HG03558 (cell line): ENCODE measurements at regions not wholly inside any gene's neighbourhood (a gene's known extent, or its start where the extent isn't known, plus 50 kb on each side); places are given as distances from the start of the nearest gene placed in this dataset.
A peak's percentile ranks its signal among the peaks of the same experiment; 100 is the strongest.

Experiments used
- ATAC-seq: cut with Tn5 transposase; IDR thresholded peaks from one replicate; pipeline ENCODE4 v1.9.1; 2021; ENCODE audit warnings: moderate number of reproducible peaks; ENCODE audit not compliant: unreplicated experiment; ENCODE audit errors: extremely low read depth

DNA sequence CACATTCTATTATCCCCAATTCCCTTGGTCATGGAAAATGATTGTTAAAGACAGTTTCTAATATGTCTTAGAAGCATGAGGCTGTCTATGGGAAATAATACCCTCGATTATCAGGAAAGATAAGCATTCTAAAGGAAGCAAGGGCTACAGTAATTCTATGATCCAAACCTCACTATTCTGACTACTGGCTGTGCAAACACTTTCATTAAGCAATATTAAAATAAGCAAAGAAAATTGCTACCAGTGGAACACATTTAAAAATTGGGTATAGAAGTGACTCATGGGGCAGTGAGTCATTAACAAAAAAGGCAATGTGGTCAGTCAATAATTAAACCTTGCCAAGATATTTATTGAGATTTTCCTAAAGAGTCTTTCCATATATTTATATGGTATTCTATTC, 1415.2 kb upstream of the TENM4 start:
- ATAC-seq, result no peak

DNA sequence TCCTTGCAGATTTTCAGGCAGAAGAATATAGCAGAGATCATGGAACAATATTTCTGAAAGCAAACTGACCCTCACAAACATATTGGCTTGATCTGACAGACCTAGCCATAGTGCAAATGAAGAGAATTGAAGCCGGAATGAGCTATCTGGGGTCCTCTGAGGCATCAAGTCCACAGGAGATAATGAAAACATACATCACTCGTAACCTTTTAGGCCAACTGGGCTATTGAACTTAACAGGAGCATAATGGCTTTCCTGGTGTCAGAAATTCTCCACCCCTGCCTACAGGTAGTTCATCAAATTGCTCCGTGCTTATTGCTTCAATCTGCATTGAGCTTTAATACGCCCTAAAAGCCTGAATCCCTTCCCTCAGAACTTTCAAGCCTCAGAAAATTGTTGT, 1414.6 kb upstream of the TENM4 start:
- no peak for ATAC-seq

DNA sequence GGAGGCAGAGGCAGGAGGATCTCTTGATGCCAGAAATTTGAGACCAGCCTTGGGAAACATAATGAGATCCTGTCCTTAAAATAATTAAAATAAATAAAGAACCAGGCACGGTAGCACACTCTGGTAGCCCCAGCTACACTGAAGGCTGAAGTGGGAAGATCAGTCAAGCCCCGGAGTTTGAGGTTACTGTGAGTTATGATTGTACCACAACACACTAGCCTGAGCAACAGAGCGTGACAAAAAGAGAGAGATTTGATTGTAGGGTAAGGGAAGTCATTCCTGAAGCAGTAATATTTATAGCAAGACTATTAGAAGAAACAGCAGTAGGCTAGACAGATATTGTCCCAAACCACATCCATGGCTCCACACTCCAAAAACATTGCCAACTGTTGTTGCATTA, 1408.4 kb upstream of the TENM4 start:
- peak; percentile 40 for ATAC-seq

DNA sequence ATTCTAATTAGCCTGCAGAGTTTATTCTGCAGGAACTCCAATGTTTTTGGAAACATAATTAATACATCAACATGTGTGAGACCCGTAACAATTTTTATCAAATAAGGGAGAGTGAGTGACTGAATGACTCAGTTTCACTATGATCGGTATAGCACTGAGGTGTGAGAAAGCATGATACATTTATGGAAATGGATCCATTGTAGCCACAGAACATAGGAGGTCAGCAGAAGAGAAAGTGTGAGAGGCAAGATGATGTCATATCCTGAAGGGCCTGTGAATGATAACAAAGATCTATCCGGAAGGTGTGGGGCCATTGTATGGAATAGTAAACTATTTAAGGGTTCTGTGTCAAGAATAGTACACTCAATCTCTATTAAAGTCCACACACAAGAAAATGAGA, 1406.1 kb upstream of the TENM4 start:
- peak; percentile 91 for ATAC-seq

DNA sequence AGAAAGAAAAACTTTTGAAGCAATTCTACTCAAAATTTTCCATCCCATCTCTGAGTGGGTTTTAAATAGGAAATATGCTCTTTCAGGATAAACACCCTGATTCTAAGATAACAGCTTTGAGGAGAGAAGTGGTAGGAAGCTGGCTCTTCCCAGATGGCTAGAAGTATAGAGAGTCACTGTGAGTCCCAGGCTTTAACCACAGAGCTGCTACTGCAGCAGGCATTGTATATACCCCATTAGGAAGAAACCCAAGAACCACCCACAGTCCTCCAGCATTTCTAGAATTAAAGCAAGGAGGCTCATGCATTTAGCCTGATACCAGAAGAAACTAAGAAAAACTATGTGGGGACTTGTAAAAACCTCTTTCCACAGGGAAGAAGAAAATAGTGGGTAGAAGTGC, 1405.6 kb upstream of the TENM4 start:
- ATAC-seq, result no peak

DNA sequence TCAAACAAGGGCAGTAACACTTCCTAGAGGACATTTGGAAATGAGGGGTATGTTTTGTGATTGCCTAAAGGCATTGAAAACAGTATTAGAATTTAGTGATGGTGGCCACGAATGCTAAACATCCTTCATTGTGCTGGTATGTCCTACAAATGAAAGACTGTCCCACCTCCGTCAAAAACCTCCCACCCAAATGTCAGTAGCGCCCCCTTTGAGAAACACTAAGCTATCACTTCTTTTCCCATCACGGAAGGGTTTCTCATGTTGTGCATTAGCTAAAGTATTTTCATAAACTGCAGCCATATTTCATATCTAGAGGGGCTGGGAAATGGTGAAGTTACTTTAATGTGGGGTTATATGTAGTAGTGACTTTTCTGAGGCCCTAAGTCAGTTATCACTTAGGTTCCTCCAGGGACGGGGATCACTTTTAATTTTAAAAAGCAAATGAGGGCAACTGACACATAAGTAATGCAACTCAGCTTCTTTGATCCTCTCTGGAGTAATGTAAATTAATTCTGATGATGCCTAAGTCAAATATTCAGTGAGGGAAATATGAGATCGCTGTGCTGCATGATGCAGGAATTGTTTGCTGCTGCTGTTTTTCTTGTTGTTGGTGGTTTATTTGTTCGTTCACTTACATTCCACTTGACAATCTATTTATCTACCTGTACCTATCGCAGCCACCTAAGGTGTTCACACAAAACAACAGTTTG, 1403.4 kb upstream of the TENM4 start:
- ATAC-seq, result no peak

DNA sequence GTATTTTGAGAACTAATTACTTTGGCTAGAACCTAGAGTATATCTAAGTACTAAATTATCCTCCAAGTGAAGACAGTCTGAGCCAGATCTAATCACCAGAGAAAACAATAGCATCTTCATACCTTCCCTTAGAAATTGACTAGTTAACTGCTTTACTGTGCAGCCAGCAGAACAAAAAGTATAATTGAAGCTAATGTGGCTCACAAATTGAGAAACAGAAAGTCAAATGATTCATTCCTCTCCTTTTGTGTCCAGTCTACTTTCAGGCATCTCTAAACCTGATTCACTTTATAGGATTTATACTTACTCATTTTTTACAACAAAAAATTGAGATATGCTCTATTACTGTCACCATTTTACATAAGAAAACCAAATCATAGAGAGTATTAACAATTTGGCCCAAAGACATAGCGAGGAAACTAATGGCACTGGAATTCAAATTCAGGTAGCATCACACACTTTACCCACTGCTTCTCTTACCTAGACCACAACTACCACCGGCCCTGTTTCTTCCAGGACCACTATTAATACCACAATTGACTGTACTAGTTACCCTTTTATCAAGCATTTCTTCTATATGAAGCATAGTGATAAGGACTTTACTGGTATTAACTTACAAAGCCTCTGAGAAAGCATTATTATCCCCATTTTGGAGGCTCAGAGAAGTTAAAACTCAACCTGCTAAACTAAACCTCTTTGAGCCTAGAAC, 1402.6 kb upstream of the TENM4 start:
- no peak for ATAC-seq

DNA sequence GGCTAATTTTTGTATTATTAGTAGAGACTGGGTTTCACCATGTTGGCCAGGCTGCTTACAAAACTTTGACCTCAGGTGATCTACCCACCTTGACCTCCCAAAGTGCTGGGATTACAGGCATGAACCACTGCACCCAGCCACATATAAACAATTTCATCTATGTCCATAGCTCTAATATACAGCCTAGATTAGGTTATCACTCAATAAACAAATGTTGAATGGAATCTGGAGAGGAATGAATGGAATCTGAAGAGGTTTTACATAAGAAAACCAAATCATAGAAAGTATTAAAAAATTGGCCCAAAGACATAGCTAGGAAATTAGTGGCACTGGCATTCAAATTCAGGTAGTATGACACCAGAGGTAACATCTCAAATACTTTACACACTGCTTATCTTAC, 1401.4 kb upstream of the TENM4 start:
- no peak for ATAC-seq

DNA sequence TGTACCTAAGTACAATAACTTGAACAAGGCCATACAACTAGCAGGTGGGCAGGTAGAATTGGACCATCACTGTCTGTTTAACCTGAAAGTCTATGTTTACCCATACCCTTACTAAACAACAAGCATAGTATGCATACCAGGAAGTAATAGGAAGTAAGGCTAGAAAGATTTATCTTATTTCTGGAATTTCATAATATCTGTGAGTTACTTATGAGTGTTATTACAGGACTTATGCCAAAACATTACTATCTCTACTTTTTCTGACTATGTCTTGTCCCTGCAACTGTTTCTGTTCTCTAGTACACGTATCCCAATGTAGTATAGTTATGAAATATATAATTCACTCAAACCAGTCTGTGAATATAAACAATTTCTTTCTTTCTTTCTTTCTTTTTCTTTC, 1400.8 kb upstream of the TENM4 start:
- no peak for ATAC-seq

DNA sequence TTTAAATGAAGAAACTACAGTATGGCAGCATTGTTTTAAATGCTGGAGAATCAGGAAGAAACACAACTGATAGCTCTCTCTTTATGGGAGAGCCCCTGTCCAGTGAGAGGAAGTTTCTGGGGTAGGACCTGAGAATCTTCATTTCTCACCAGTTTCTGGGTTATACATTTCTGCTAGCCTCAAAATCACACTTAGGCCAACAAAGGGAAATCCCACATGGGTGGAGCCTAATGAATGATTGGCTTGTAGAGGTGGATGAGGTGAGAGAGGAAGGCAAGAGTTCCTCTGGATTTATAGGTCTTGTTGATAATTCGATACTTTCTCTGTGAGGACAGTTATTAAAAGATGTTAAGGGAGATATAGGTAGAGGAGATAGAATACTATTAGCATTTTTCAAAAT, 1397.3 kb upstream of the TENM4 start:
- peak; percentile 61 for ATAC-seq

DNA sequence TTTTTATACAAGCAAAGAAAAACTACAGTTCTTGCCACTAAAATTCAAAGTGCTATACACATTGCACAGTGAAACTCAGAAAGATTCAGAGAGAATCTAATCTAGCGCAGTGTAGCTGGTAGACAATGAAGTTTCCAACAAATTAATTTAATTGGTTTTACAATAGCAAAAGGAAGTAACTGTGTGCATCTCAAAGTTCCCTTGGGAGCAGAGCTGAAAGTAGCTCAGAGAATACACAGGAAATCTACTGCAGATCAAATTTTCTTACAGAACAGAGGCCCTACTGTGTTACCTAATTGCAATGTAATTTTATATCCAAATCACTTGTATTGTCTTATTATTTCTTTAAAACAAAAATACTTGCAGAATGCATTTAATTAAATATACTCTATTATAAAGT, 1396.2 kb upstream of the TENM4 start:
- ATAC-seq, result no peak

DNA sequence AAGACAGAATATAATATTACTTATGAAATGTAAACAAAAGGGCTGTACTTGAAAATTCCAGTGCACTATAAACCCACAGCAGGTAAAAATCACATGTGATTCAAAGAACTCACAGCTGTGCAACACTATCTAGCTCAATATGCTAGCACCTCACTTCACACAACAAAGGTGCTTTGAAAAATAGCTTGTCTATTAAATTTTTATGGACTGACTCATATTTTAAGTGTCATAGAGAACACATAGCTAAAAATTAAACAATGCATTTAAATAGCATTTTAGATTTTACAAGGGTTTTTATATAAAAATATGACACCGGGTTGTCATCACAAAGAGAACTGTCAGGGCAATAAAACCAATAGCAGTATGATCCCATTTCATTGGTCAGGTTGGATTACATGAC, 1390.5 kb upstream of the TENM4 start:
- ATAC-seq, result no peak

DNA sequence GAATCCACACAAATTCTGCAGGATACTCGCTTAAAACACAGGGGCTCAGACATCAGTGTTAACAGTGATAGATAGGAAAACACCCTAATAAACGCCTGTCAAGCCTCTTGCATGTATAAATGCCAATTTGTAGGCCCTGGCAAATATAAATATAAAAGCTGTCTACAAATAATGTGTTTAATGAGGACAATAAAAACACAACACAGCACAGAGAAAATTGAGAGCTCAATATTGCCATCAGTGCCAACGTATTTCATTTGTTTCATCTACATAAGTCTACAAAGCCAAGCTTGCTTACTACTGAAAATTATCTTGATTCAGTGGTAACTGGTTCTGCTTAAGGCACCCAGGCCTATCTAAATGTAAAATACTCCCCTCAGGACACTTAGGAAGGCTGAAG, 1387.0 kb upstream of the TENM4 start:
- no peak for ATAC-seq

DNA sequence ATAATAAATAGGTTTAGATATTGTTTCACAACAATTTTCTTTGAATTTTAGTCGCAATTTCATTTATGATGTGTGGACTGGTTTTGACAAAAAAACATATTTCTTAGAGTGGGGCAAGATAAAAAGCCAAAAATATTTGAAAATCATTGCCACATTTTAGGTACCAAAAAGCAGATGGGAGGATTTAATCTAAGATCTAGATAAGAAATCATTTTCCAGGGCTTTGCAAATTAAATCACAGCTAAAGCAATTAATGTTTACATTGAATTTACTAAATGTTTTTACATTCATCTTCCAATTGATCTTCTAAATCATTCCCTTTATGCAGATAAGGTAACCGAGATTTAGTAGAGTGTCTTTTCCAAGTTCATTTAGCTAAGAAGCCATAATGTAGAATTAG, 1386.0 kb upstream of the TENM4 start:
- ATAC-seq, result no peak

DNA sequence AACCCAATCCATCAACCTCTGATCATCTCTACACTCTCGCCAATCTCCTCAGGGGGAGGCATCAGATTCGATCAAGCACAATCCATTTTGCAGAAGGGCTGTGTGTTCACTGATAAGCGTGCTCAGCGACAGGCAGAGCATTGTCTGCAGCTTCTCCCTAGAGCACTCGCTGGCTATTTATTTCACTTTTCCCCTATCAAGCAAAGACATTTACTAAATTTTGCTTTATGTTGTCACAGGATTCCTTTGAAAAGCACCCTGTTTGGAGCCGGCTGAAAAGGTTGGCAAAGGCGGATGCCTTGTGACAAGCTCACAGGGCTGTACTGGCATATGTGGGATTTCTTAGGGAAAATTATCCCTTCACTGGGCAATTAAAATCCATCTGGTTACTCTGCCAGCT, 1381.5 kb upstream of the TENM4 start:
- no peak for ATAC-seq

DNA sequence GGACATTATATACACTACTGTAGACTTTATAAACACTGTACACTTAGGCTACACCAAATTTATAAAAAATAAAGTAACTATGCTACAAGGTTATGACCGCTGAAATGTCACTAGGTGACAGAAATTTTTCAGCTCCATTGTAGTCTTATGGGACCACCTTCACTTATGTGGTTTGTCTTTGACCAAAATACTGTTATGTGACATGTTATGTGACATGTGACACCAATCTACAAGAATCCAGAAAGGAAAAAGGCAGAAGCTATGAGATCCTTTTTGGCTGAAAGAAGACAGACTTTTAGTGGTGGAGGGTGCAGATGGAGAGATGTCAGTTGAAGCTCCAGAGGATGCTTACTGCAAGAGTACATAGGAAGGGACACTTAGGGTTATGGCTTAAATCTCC, 1378.4 kb upstream of the TENM4 start:
- ATAC-seq, result no peak

DNA sequence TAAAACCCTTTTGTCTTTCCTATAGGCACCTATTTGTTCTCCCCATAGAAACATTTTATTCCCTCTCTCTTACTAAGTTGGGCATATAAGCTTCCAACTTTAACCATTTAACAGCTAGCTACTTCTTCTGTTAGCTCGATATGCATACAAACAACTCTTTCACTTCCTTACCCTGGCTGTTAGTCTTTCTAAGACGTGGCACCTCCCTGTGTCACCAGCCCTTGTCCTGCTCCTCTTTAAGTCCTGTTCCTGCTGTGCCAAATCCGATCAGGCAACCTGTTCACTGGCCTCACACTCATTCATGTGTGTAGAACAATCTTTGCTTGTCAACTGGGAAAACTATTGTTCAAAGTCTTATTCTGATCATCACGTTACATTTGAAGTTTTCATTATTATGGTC, 1376.1 kb upstream of the TENM4 start:
- no peak for ATAC-seq

DNA sequence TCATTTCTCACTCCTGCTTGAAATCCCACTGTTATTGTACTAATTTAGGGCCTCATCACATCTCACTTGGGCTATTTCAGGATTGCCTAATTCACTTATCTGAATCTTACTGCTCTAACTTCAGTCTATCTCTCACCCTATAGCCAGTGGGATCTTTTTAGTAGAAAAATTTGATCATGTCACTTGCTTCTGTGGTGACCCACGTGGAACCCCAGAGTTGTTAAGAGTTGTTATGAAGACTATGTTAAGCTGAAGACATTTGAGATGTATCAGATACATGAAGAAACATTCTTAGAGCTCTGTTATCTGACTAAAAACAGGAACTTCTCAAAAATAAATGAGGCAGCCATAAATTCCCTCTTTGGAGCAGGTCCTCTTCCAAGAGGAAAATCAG, 1375.6 kb upstream of the TENM4 start:
- ATAC-seq, result peak; percentile 5

DNA sequence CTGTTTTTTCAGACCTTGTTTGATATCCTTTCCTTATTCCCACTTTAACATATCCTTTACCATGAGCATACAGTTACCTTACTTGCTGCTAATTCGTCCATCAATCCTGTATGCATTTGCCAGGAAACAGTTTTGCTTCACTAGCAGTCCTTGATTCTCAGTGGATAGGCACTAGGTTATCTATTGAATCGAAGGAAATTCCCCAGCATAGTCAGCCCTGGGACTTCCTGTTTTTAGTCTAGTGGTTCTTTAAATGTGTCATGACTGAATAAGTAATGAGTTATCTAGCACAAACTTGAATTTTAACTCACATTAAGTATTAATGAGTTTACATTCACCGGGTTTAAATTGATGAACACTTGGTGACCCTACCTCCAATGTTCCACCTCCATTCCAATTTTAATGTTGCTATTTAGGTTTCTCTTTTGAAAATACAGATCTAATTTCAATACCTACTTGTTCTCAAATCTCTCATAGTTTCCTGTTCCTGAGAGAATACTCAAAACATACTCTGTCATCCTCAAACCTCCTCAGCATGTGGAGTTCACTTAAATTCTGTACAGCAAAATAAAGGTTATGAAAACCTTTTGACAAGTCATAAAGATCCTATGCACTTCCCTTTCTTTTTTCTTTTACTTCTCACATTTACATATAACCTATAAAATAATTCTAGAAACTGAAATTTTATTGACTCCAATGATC, 1375.1 kb upstream of the TENM4 start:
- ATAC-seq, result peak; percentile 74

DNA sequence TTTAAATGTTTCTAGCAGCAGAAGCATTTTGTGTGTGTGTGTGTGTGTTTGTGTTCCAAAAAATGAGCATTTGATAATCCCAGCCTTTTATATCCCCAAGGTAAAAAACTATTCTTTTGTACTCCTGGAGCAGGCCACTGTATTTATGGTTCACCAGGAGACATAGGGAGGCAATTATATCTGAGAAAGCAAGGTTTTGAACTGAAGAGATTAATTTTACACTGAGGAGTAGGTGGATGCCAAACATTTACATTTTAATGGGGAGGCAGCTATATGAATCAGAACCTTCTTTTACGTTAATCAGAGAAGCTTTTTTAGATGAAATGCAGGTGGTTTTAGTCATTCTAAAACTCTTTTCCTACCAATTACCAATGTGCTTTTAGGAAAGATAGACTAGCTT, 1374.0 kb upstream of the TENM4 start:
- ATAC-seq, result no peak

DNA sequence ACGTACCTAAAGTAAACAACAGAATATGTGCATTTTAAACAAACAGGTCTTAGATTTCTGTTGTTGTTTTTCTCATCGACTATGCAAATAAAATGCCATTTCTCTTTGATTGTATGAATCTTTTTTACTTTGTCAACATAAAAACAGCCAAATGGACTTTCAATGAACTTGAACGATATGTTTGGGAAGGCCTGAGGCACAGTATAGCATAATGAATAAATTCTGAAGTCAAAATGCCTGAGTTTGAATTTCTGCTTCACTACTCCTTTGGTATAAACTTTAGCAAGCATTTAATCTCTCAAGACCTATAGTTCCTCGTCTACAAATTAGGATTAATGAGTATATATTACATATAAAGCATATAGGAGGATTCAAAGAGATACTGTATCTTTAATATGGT, 1369.9 kb upstream of the TENM4 start:
- no peak for ATAC-seq

DNA sequence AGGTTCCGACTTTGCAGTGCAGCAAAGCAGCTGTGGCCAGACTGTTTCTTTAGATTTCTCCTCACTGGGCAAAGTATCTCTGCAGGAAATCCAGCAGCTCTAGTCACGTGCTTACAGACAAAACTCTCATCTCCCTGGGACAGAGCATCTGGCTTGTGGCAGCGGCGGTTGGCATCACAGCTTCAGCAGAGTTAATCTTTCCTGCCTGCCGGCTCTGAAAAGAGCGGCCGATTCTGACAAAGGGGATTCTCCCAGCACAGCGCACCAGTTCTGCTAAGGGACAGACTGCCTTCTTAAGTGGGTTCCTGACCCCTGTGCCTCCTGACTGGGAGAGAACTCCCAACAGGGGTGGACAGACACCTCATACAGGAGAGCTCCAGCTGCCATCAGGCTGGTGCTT, 1357.3 kb upstream of the TENM4 start:
- no peak for ATAC-seq
